Stimulated activated CD4-positive, alpha-beta T cell treated with anti-CD3 and anti-CD28 coated beads, Interleukin-15, amount 100 ng/mL, for 48 hours (primary cell): ENCODE measurements at regions not wholly inside any gene's neighbourhood (a gene's known extent, or its start where the extent isn't known, plus 50 kb on each side); places are given as distances from the start of the nearest gene placed in this dataset.

Source experiments
- DNase-seq, 2 donors: peaks; one replicate each; pipeline ENCODE4 v3.0.0-alpha.2; 2020; ENCODE audit warnings: low read depth in 2 of 2

DNA sequence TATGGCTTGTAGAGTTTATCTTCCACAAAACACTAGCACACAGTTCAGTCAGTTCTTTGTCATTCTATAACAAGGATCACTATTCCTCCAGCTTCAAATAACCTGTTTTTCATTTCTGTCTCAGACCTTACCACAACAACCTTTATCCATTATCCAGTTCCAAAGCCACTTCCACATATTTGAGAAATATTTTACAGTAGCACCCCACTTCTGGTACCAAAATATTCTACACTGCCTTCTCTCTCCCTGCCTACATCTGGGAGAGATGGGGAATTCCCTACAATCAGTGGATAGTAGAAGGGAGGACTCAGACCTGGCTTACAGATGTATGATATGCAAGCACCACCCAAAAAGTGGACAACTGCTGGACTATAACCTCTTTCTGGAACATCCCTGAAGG lies 651.4 kb downstream of the ADGRL2 start:
- DNase-seq, result no peak

DNA sequence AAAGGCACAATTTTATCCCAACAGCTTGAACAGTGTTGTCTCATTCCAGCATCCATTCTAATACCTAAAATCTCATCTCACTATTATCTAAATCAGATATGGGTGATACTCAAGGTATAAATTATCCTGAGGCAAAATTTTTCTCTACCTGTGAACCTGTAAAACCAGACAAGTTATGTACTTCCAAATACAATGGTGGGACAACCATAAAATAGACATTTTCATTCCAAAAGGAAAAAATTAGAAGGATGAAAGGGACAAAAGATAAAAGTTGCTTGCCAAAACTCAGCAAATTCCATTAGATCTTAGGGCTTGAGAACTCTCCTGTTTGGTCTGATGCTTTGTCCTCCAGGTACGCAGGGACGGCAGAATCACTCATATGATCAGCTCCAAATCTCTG lies 650.5 kb downstream of the ADGRL2 start:
- no peak for DNase-seq

DNA sequence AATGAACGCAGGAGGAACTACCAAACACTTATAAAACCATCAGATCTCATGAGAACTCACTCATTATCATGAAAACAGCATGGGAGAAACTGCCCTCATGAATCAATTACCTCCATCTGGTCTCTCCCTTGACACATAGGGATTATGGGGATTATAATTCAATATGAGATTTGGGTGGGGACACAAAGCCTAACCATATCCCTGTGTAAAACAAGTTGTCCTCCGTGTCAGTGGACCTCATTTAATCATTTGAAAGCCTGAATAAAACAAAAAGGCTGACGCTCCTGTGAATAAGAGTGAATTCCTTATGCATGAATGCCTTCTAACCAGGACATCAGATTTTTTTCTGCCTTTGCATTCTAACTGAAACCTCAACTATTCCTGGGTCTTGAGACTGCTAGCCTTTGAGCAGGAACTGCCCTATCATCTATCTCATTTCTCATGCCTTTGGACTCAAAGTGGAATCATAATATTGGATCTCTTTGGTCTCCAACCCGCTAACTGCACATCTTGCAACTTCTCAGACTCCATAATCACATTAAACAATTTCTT lies 648.8 kb downstream of the ADGRL2 start:
- no peak for DNase-seq

DNA sequence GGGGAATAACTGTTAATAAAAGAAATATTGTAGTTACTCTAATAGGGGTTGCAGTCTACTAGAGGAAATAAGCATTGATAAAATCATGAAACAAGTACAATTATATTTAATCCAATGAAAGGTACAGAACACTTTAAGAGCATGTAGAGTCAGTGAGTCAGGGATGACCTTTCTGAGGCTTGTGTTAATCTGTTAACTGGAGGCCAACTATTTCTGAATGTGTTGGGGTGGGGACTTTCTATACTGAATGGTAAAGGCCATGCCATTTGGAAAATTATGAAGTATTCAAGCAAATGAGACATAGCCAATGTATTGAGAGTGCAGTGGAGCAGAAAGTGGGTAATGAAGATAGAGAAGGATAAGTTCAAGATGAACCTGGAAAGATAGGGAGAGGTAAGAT lies 646.2 kb downstream of the ADGRL2 start:
- no peak for DNase-seq

DNA sequence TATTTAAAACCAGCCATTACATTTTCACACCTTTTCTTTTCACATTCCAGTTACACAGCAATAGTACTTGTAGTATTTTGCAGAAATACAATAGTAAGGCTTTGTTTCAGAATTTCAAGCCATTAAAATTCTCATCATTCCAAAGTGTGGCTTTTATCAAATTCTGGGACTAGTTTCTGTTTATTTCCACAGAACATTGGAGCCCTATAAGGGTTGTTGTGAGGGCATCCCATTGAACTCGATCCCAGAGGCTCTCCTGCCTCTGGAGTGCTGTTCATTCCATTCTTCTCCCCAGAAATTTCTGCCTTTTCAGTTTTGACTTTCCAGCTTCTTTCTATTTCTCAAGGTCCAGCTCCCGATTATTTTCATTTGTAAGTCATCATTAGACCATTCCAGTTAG lies 645.5 kb downstream of the ADGRL2 start:
- DNase-seq, result no peak

DNA sequence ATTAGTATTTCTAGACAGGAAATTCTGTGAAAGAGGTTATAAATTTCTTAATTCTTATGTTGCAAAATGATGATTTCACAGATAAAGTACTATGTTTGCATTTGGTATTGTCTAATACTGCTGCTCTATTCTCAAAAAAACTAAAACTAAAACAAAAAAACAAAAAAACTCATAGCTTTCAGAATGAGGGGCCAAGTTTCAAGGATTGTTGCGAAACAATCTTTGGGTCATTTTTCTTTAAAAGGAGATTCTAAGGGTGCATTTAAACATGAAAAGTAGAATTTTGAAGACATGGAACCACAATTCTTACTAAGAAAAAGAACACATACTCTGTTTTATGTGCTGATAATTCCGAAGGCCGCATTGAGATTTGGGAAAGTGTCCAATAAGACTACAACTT lies 645.1 kb downstream of the ADGRL2 start:
- DNase-seq, result no peak

DNA sequence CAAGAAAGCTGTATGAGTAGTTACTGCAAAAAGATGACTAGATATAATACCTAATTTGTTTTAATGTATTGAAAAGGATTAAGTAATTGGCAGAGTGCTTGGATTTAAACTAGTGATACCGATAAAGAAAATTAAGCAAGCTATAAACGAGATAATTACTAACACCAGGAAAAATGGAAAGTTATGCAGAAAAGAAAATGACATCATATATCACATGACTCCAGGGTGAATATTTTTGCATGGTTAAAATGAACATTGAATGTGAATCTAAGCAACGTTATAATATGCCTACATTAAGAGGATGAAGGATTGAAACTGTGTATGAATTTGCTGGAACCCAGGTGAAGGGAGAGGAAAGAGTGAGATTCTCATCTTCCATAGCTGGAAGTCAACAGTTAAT lies 644.4 kb downstream of the ADGRL2 start:
- no peak for DNase-seq

DNA sequence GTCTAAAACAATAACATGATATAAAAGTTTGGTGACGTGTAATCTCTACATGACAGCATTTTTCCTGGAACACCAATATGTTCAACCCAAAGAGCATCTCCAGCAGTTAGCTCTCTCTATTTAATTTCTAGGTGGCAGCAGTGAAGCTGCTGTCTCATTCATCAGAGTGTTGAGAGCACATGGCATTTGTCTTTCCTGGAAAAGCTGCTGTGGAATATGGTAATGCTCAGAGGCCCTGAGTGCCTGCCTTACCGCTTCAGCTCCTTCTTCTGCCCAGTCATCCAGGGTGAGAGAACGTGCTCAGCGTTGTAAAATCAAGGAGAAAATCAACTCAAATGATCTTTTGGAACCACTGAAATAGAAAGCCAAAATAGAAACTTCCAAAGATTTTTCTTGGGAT lies 640.7 kb downstream of the ADGRL2 start:
- DNase-seq, result no peak

DNA sequence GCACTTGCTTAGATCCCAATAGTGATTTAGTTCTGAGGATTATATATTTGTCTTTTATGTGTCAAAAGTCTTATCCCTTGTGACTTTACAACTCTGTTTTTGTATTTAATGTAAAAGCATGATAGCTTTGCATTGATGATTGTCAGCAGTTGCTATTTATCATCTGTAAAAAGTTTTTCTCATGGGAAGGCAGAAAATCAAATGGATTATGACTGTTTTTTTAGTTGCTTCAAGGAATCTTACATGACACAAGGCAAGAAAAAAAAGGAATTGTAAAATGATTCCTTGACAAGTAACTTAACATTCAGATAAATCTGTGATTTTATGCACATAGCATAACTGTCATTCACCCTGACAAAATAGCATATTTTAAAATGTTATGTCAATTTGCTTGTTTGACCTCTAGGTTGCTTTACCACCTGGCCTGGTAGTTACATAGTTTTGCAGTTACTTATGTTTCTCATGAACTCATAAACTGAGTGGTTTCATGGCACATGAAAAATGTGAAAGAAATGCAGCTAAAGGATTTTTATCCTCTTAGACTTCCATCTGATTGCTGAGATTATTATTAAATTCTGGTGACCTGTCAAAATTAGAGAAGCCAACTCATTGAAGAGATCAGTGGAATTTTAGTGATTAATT lies 622.6 kb downstream of the ADGRL2 start:
- DNase-seq, result no peak

DNA sequence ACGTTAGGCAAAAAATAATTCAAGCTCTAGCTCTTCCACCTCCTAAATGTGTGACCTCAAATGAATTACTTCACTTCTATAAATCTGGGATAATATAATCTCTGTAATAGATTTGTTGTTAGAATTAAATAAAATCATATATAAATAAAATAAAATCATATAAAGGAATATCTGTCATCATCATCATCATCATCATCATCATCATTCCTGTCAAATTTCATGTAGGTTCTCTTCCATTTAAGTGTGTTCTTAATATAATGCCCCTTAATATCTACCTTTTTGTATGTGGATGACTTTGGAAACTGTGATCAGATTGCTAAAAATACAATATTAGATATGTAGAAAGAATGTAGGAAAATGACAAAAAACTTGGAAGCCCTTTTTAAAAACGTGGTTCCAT lies 621.0 kb downstream of the ADGRL2 start:
- DNase-seq, result no peak

DNA sequence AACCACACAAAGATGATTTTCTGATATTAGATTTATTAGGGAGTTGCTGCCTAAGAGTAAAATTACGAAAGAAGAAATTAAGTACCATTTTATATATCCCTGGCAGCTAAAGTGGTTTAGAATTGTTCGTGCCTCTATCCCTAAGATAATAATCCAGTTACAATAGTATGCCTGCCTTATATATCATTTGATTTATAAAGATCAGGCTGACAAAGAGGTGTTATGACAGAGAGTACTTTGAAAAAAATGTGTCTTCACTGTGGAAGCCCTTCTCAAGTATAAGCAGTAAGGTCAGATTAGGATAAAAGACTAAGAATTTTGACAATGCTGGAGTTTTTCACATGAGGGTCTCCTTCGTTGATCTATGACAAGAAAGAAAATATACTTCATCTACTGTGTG lies 619.9 kb downstream of the ADGRL2 start:
- DNase-seq, result no peak

DNA sequence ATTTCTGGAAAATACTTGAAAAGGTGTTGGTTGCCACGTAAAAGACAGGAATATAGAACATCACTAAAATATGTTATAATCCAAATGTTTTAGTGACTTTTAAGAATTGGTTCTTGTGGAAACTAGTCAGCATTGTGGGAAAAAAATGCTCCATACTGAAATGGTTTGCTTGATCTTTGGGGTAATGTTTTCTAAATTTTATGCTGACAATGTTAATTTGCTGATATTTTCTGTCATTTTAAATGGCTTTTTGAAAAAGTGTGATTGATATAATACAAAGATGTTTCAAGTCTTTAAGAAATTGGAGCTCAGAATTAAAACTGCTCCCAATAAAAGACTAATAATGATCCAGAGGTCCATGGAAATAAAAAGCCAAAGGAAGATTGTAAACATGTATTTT lies 610.9 kb downstream of the ADGRL2 start:
- DNase-seq, result no peak

DNA sequence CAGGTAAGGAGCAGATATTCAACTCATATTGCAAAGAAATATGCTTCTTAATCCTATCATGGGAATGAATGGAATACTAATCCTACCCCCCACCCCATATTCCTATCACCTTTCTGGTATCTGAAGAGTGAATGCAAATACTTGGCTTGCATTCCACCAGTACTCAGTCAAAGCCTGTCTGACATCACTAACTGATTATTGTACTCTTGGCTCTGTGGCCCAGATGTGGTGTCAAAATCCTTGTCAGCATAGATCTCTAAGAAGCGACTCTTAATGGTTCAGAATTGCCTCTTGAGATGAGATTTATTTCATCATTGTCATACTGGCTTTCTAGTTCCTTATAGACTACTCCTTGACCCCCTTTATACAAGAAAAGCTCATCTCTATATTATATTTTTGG lies 604.6 kb downstream of the ADGRL2 start:
- DNase-seq, result no peak

DNA sequence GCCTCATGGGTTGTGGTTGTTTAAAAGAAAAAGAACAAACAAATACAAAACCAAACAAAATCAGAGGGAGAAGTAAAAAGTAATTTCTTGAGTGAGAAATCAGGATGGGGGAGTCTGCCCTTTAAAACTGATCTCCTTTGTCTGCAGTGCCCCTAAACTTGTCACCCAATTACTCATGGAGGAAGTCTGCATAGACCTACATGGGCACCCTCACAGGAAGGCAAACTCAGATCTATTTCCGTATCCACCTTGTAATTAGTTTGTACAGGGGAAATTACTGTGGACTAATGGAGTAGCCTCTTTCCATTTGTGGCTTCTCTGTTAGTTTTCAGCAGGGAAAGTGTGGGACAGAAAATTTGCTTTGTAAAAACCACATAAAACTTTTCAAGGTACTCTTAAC lies 600.4 kb downstream of the ADGRL2 start:
- no peak for DNase-seq

DNA sequence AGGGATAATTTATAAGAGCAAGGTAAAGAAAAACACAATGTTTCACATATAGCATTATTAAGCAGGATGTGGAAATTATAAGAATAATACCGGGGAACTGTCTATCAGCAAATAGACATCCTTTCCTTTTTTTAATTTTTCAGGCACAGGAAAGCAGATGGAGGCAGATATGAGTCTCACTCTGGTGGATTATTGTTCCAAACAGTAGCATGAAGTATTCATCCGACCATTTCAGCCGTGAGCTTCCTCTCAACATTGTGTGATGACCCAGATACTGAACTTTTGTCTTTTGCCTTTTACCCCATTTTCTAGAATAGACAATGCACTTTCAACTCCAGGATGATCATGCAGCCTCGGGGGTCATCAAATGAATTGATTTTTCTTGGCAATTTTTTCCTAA lies 599.8 kb downstream of the ADGRL2 start:
- DNase-seq, result no peak

DNA sequence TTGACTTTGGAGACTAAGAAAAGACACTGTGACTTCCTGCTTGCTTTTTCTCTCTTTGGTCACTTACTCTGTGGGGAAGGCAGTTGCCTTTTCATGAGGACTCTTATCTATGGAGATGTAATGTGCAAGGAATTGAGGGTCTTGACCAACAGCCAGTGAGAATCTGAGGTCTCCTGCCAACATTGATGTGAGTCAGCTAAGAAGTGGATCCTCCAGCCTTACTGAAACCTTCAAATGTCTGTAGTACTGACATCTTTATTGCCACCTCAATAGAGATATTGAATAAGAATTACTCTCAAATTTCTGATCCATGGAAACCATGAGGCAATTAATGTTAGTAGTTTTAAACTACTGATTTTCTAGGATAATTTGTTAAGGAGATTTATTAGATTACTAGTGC lies 598.4 kb downstream of the ADGRL2 start:
- DNase-seq, result no peak

DNA sequence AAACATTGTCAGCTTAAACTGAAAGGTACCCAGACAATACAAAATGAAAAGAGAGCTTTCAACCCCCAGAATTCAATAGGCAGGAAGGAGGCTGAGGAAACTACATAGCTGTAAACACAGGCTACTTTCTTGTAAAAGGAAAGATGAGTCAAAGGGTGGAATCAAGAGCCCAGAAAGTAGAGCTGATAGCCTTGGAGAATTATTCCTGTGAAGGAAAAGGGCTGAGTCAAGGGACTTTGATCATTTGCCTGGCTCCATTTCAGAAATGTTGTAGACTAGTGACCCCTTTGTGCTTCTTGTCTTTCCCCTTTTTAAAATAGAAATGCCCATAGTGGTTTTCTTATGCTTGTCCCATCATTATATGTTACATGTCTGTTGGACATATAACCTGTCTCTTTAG lies 597.6 kb downstream of the ADGRL2 start:
- no peak for DNase-seq

DNA sequence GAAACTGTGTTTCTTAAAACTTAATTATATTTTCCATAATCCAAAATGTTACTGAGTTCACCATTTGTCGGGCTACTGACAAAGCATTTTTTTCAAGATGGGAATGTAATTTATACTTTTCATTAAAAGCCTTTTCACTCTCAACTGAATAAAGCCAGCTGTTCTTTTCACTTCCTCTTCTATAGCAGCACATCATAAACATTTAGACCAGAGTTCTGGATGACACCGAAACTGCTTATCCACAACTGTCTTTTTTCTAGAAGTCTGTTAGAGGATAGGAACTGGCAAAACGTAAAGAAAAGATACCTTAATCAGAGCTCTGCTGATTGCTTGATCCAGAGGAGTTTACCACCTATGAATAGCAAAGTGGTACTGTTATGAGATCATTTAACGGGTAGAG lies 594.7 kb downstream of the ADGRL2 start:
- no peak for DNase-seq

DNA sequence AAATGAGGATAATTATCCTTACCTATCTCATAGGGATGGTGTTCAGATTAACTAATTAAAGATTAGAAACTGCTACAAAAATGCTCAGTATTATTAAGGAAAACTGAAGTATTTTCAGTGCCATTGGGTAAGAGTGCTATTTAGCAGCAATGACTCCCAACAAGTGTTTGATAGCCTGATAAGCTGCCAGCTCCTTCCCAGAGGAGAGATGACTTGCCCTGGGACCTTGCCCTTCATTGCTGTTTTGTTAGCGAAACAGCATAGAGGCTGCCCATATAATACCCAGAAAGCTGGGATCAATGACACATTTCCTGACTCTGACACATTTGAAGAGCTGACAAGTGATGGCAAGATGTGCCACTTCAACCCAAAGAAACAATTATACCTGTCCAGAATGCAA lies 592.2 kb downstream of the ADGRL2 start:
- DNase-seq, result no peak

DNA sequence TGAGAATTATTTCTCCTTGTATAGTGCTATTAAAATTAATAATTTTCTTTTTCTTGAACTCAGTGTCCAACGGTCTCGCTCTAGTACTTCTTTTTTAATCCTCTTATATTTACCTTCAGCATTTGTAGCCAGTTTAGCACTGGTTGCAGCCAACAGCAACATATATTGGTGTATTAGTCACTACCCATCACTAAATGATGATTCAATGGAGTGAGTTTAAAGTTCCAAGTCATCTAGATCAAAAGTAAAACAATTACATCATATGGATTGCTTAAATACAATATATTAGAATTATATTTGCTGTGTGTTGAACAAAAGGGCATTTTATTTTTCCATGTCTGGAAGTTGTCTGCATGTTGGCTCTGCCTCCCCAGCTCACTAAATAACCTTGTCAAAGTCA lies 591.8 kb downstream of the ADGRL2 start:
- no peak for DNase-seq

DNA sequence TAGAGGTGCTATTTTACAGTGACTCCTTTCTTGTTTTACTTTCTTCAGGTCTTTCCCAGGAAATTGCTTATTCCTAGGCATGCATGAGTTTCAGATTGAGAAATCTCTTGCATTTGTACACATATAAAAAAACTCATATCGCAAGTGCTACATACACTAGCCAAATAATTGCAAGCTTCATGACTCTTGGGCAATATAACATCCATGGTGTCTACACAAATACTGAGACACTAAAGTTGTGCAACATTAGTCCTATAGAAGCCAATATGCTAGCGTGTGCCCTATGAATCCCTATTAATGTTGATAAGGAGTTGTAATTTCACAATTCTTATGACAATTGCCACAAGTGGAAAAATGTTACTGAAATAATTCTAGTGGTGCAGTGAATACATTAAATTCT lies 591.0 kb downstream of the ADGRL2 start:
- no peak for DNase-seq

DNA sequence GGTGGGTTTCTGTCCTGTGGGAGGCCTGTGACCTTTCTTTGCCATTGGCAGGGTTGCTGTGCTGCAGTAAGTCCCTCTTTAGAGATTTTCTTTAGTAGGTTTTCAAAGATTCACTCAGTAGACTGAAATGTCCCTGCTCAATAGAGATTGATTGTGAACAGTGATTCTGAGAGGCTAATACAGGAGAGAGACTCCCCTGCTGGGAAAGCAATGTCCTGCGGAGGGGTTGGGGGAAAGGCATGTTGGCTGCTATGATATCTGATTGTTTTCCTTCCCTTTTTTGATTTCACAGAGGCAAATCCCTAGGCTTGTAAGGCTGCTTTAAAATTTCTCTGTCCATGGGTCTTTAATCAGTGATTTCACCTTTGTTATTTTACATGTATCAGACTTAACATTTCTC lies 589.9 kb downstream of the ADGRL2 start:
- DNase-seq, result no peak

DNA sequence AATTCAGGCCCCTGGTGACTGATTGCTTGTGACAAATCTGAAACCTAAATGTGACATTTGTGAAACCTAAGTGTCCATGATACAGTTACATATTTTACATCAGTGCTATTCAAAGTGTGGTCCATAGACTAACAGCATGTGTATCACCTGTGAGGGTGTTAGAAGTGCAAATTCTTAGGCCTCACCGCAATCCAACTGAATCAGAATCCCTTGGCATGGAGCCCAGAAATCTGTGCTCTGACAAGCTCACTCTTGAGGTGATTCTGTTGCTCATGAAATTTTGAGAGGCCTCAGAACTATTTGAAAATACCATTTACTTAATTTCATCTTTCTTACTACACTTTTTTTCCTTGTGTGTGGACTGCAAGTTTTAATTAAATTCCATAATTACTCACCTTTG lies 587.9 kb downstream of the ADGRL2 start:
- DNase-seq, result no peak

DNA sequence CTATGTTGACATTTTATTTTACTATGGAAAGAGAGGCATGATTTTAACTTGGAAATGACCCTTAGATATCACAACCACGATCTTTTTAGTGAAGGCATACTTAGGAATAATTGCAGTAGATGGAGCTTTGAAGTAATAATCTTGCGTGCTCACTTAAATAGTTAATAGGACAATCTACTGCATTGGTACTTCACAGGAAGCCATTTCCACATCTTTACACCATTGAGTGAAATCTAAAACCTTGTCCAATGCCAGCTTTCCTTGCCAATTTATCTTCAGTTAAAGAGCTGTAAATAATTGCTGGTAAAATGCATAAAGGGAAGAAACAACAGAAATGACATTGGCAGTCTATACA lies 586.3 kb downstream of the ADGRL2 start:
- DNase-seq, result no peak
